ENCODE measurements at regions not wholly inside any gene's neighbourhood (a gene's known extent, or its start where the extent isn't known, plus 50 kb on each side); places are given as distances from the start of the nearest gene placed in this dataset.

GRCh38 chr5:119991625-119992024 lies 362.3 kb downstream of the FAM170A start:
- no peaks in the 10 kb centered on the region for H3K4me1 ChIP-seq (ENCODE audit: control insufficient read depth in 2 of 2, insufficient read depth in 2 of 2, low read length in 2 of 2)
- H3K4me3 Mint-ChIP-seq, result no peak overlapping the region
- ATAC-seq (ENCODE audit: low read depth) (no peak), DNase-seq (no peak)
- whole genome bisulfite sequencing (ENCODE audit: insufficient coverage), result 67% methylated on average over 2 of the region's 3 CpGs
- ChIA-PET CTCF (no interaction called here), POLR2A (no interaction called here)
- H3K4me1 Mint-ChIP-seq, result no peaks in the 10 kb centered on the region
- H3K27ac ChIP-seq (ENCODE audit: low read length in 2 of 2), result no peak overlapping the region
- H3K27me3 ChIP-seq (replicated peaks in 1 of 4; ENCODE audit: control extremely low read depth in 1 of 4, control insufficient read depth in 3 of 4, insufficient read depth in 4 of 4, low read length in 3 of 4), result no peaks in the 10 kb centered on the region
- no peaks in the 10 kb centered on the region for H3K79me2 ChIP-seq (ENCODE audit: control insufficient read depth, insufficient read depth, low read length)
- H3K36me3 ChIP-seq (replicated peaks in 1 of 2; ENCODE audit: control extremely low read depth in 1 of 2, control insufficient read depth in 1 of 2, extremely low read depth in 1 of 2, insufficient read depth in 2 of 2, low read length in 1 of 2), result no peaks in the 10 kb centered on the region
- H3K9me3 Mint-ChIP-seq (ENCODE audit: insufficient read depth), result peaks cover 10% of the 10 kb centered on the region
- intact Hi-C loops (cut with micrococcal nuclease), result no loop called here
- H3K27ac Mint-ChIP-seq, result no peak overlapping the region
- H3K27me3 Mint-ChIP-seq, result no peaks in the 10 kb centered on the region
- no peaks in the 10 kb centered on the region for H4K20me1 ChIP-seq (ENCODE audit: control insufficient read depth, insufficient read depth, low read length, poor library complexity, severe bottlenecking)
- TF ChIP-seq EZH2 (IDR thresholded peaks at IDR 0.05; ENCODE audit: borderline replicate concordance, insufficient read depth, low read depth, low read length, poor library complexity, severe bottlenecking) (no peak), CTCF (IDR thresholded peaks at IDR 0.05) (no peak)
- no peak overlapping the region for H3K4me2 ChIP-seq (replicated peaks; ENCODE audit: low read depth, low read length, poor library complexity, severe bottlenecking)
- no peak overlapping the region for H3K4me3 ChIP-seq (ENCODE audit: control extremely low read depth in 1 of 5, extremely low read depth in 1 of 5, insufficient read depth in 1 of 5, low read depth in 2 of 5, low read length in 4 of 5)
- H3K9ac ChIP-seq (ENCODE audit: low read length), result no peak overlapping the region
- no peak overlapping the region for H2AFZ ChIP-seq (ENCODE audit: insufficient read depth, low read depth, low read length, poor library complexity, severe bottlenecking)
- H3K9me3 ChIP-seq (ENCODE audit: control extremely low read depth in 1 of 3, control insufficient read depth in 2 of 3, insufficient read depth in 1 of 3, low read length in 2 of 3), result peaks cover 0 to 11% (median 0%) of the 10 kb centered on the region in 3 donors

- H3K36me3 ChIP-seq (replicated peaks in 1 of 2; ENCODE audit: control extremely low read depth in 1 of 2, control insufficient read depth in 1 of 2, extremely low read depth in 1 of 2, insufficient read depth in 2 of 2, low read length in 1 of 2), result no peaks in the 10 kb centered on the region
- no peaks in the 10 kb centered on the region for H3K27me3 ChIP-seq (replicated peaks in 1 of 4; ENCODE audit: control extremely low read depth in 1 of 4, control insufficient read depth in 3 of 4, insufficient read depth in 4 of 4, low read length in 3 of 4)
- no peak overlapping the region for H3K27ac Mint-ChIP-seq
- no peaks in the 10 kb centered on the region for H3K9me3 Mint-ChIP-seq (ENCODE audit: insufficient read depth)
- no peaks in the 10 kb centered on the region for H3K4me1 Mint-ChIP-seq
- H3K27ac ChIP-seq (ENCODE audit: low read length in 2 of 2), result no peak overlapping the region
- no peak overlapping the region for H3K4me2 ChIP-seq (replicated peaks; ENCODE audit: low read depth, low read length, poor library complexity, severe bottlenecking)
- no peaks in the 10 kb centered on the region for H4K20me1 ChIP-seq (ENCODE audit: control insufficient read depth, insufficient read depth, low read length, poor library complexity, severe bottlenecking)
- no peaks in the 10 kb centered on the region for H3K4me1 ChIP-seq (ENCODE audit: control insufficient read depth in 2 of 2, insufficient read depth in 2 of 2, low read length in 2 of 2)
- intact Hi-C loops (cut with micrococcal nuclease), result no loop called here
- TF ChIP-seq EZH2 (IDR thresholded peaks at IDR 0.05; ENCODE audit: borderline replicate concordance, insufficient read depth, low read depth, low read length, poor library complexity, severe bottlenecking) (no peak), CTCF (IDR thresholded peaks at IDR 0.05) (no peak)
- H3K4me3 Mint-ChIP-seq, result no peak overlapping the region
- no peaks in the 10 kb centered on the region for H3K79me2 ChIP-seq (ENCODE audit: control insufficient read depth, insufficient read depth, low read length)
- CTCF ChIA-PET, result no interaction called here
- ATAC-seq (ENCODE audit: low read depth), result no peak
- POLR2A ChIA-PET, result no interaction called here
- DNase-seq, result no peak
- no peak overlapping the region for H3K4me3 ChIP-seq (ENCODE audit: control extremely low read depth in 1 of 5, extremely low read depth in 1 of 5, insufficient read depth in 1 of 5, low read depth in 2 of 5, low read length in 4 of 5)
- peaks cover 0 to 6% (median 0%) of the 10 kb centered on the region in 3 donors for H3K9me3 ChIP-seq (ENCODE audit: control extremely low read depth in 1 of 3, control insufficient read depth in 2 of 3, insufficient read depth in 1 of 3, low read length in 2 of 3)
- H3K9ac ChIP-seq (ENCODE audit: low read length), result no peak overlapping the region
- 86% methylated on average over 1 of the region's 2 CpGs for WGBS (ENCODE audit: insufficient coverage)
- peaks cover 4% of the 10 kb centered on the region for H3K27me3 Mint-ChIP-seq
- H2AFZ ChIP-seq (ENCODE audit: insufficient read depth, low read depth, low read length, poor library complexity, severe bottlenecking), result no peak overlapping the region
These were observed 366.8 kb downstream of the FAM170A start for GRCh38 chr5:119996128-119996527.

All from B cell (primary cell).